HEK293 (cell line): ENCODE measurements at regions not wholly inside any gene's neighbourhood (a gene's known extent, or its start where the extent isn't known, plus 50 kb on each side); places are given as distances from the start of the nearest gene placed in this dataset.

Source experiments
- ATF2 ChIP-seq: fragments of 450-650 bp; formaldehyde crosslinking; IDR thresholded peaks from 2 replicates; pipeline ENCODE4 v1.5.1; 2016; ENCODE audit warnings: missing biosample characterization, missing genetic modification characterization, low read depth
- BCL11B ChIP-seq: fragments of 450-650 bp; formaldehyde crosslinking; IDR thresholded peaks from 2 replicates; pipeline ENCODE4 v1.5.1; 2016; ENCODE audit warnings: low read depth, missing biosample characterization, missing genetic modification characterization
- FEZF1 ChIP-seq: fragments of 450-650 bp; formaldehyde crosslinking; IDR thresholded peaks from 2 replicates; pipeline ENCODE4 v1.5.1; 2016; ENCODE audit warnings: missing biosample characterization, missing genetic modification characterization
- KLF10 ChIP-seq: fragments of 450-650 bp; IDR thresholded peaks from 2 replicates; pipeline ENCODE4 v1.5.1; 2018; ENCODE audit warnings: missing biosample characterization, mild to moderate bottlenecking, missing genetic modification characterization
- OSR2 ChIP-seq: fragments of 450-650 bp; formaldehyde crosslinking; IDR thresholded peaks from 2 replicates; pipeline ENCODE4 v1.5.1; 2016; ENCODE audit warnings: missing biosample characterization, missing genetic modification characterization
- PRDM1 ChIP-seq: fragments of 450-650 bp; formaldehyde crosslinking; IDR thresholded peaks from 2 replicates; pipeline ENCODE4; 2016; ENCODE audit warnings: missing biosample characterization, missing genetic modification characterization
- RBAK ChIP-seq: fragments of 450-650 bp; formaldehyde crosslinking; IDR thresholded peaks from 2 replicates; pipeline ENCODE4 v1.5.1; 2016; ENCODE audit warnings: missing biosample characterization, missing genetic modification characterization
- SCRT2 ChIP-seq: fragments of 450-650 bp; formaldehyde crosslinking; IDR thresholded peaks from 2 replicates; pipeline ENCODE4 v1.5.1; 2016; ENCODE audit warnings: missing biosample characterization, missing genetic modification characterization
- ZBTB20 ChIP-seq: fragments of 450-650 bp; formaldehyde crosslinking; IDR thresholded peaks from 2 replicates; pipeline ENCODE4 v1.5.1; 2016; ENCODE audit warnings: missing biosample characterization, missing genetic modification characterization
- ZBTB48 ChIP-seq: fragments of 450-650 bp; formaldehyde crosslinking; IDR thresholded peaks from 2 replicates; pipeline ENCODE4 v1.5.1; 2016; ENCODE audit warnings: missing biosample characterization, missing genetic modification characterization
- ZBTB6 ChIP-seq: fragments of 450-650 bp; formaldehyde crosslinking; IDR thresholded peaks from 2 replicates; pipeline ENCODE4 v1.5.1; 2017; ENCODE audit warnings: missing biosample characterization, missing genetic modification characterization
- ZNF10 ChIP-seq: fragments of 450-650 bp; formaldehyde crosslinking; IDR thresholded peaks from 2 replicates; pipeline ENCODE4 v1.5.1; 2017; ENCODE audit warnings: missing biosample characterization, missing genetic modification characterization
- ZNF16 ChIP-seq: fragments of 450-650 bp; formaldehyde crosslinking; IDR thresholded peaks from 2 replicates; pipeline ENCODE4 v1.5.1; 2016; ENCODE audit warnings: low read depth, missing biosample characterization, missing genetic modification characterization
- ZNF248 ChIP-seq: fragments of 450-650 bp; formaldehyde crosslinking; IDR thresholded peaks from 2 replicates; pipeline ENCODE4 v1.5.1; 2017; ENCODE audit warnings: missing biosample characterization, missing genetic modification characterization
- ZNF274 ChIP-seq, 2 experiments: fragments of 200-500 bp in 1 of 2; fragments of 450-650 bp in 1 of 2; sonication (Bioruptor generic) in 1 of 2; formaldehyde crosslinking in 1 of 2; IDR thresholded peaks; 2 replicates each; pipeline versions ENCODE4 v1.5.1 to v1.6.1; 2014 to 2016; ENCODE audit warnings: borderline replicate concordance in 1 of 2, inconsistent platforms in 1 of 2, low read length in 1 of 2, missing biosample characterization in 1 of 2, missing genetic modification characterization in 1 of 2
- ZNF302 ChIP-seq: fragments of 450-650 bp; formaldehyde crosslinking; IDR thresholded peaks from 2 replicates; pipeline ENCODE4 v1.5.1; 2016; ENCODE audit warnings: missing biosample characterization, missing genetic modification characterization, low read depth
- ZNF449 ChIP-seq: fragments of 450-650 bp; formaldehyde crosslinking; IDR thresholded peaks from 2 replicates; pipeline ENCODE4 v1.5.1; 2017; ENCODE audit warnings: missing biosample characterization, mild to moderate bottlenecking, missing genetic modification characterization, moderate library complexity
- ZNF514 ChIP-seq: fragments of 450-650 bp; formaldehyde crosslinking; IDR thresholded peaks from 2 replicates; pipeline ENCODE4 v1.5.1; 2016; ENCODE audit warnings: missing biosample characterization, missing genetic modification characterization
- ZNF544 ChIP-seq: fragments of 450-650 bp; formaldehyde crosslinking; IDR thresholded peaks from 2 replicates; pipeline ENCODE4 v1.5.0; 2017; ENCODE audit warnings: missing biosample characterization, missing genetic modification characterization
- ZNF555 ChIP-seq: fragments of 450-650 bp; formaldehyde crosslinking; conservative IDR thresholded peaks from 2 replicates; pipeline ENCODE4 v1.5.1; 2017; ENCODE audit warnings: missing biosample characterization, mild to moderate bottlenecking, missing genetic modification characterization, inconsistent platforms
- ZNF596 ChIP-seq: fragments of 450-650 bp; IDR thresholded peaks from 2 replicates; pipeline ENCODE4 v1.5.0; 2018; ENCODE audit warnings: missing biosample characterization, mild to moderate bottlenecking, missing genetic modification characterization, moderate library complexity
- ZNF664 ChIP-seq: fragments of 450-650 bp; formaldehyde crosslinking; IDR thresholded peaks from 2 replicates; pipeline ENCODE4 v1.5.1; 2016; ENCODE audit warnings: missing biosample characterization, missing genetic modification characterization
- ZNF707 ChIP-seq: fragments of 450-650 bp; formaldehyde crosslinking; IDR thresholded peaks from 2 replicates; pipeline ENCODE4 v1.5.1; 2016; ENCODE audit warnings: missing biosample characterization, missing genetic modification characterization
- ZNF768 ChIP-seq: fragments of 450-650 bp; formaldehyde crosslinking; IDR thresholded peaks from 2 replicates; pipeline ENCODE4 v1.5.1; 2018; ENCODE audit warnings: missing biosample characterization, mild to moderate bottlenecking, missing genetic modification characterization
- ZNF776 ChIP-seq: fragments of 450-650 bp; formaldehyde crosslinking; IDR thresholded peaks from 2 replicates; pipeline ENCODE4 v1.5.0; 2017; ENCODE audit warnings: missing biosample characterization, missing genetic modification characterization, borderline replicate concordance
- ZNF843 ChIP-seq: fragments of 450-650 bp; formaldehyde crosslinking; IDR thresholded peaks from 2 replicates; pipeline ENCODE4 v1.5.1; 2016; ENCODE audit warnings: missing biosample characterization, missing genetic modification characterization
- ZSCAN30 ChIP-seq: fragments of 450-650 bp; IDR thresholded peaks from 2 replicates; pipeline ENCODE4 v1.5.1; 2018; ENCODE audit warnings: missing biosample characterization, mild to moderate bottlenecking, missing genetic modification characterization, moderate library complexity
- TF ChIP-seq, protein P1 (sequence below): fragments of 450-650 bp; formaldehyde crosslinking; IDR thresholded peaks from 2 replicates; pipeline ENCODE4 v1.5.0; 2017; ENCODE audit warnings: missing biosample characterization, missing genetic modification characterization, borderline replicate concordance
- TF ChIP-seq, protein P2 (sequence below): fragments of 450-650 bp; formaldehyde crosslinking; IDR thresholded peaks from 2 replicates; pipeline ENCODE4 v1.5.1; 2016; ENCODE audit warnings: missing biosample characterization, missing genetic modification characterization
- TF ChIP-seq, protein P3 (sequence below): IDR thresholded peaks from 2 replicates; pipeline ENCODE4 v1.6.1; 2011; ENCODE audit warnings: mild to moderate bottlenecking, low read depth, low read length, borderline replicate concordance

- TF ChIP-seq, protein P1, sequence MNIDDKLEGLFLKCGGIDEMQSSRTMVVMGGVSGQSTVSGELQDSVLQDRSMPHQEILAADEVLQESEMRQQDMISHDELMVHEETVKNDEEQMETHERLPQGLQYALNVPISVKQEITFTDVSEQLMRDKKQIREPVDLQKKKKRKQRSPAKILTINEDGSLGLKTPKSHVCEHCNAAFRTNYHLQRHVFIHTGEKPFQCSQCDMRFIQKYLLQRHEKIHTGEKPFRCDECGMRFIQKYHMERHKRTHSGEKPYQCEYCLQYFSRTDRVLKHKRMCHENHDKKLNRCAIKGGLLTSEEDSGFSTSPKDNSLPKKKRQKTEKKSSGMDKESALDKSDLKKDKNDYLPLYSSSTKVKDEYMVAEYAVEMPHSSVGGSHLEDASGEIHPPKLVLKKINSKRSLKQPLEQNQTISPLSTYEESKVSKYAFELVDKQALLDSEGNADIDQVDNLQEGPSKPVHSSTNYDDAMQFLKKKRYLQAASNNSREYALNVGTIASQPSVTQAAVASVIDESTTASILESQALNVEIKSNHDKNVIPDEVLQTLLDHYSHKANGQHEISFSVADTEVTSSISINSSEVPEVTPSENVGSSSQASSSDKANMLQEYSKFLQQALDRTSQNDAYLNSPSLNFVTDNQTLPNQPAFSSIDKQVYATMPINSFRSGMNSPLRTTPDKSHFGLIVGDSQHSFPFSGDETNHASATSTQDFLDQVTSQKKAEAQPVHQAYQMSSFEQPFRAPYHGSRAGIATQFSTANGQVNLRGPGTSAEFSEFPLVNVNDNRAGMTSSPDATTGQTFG (tag by site-specific recombination) = no peak
- peak; percentile 81; the same call in 1 of the 2 replicates for TF ChIP-seq ZNF776 (tag by site-specific recombination)
- no peak for TF ChIP-seq ZNF768 (tag by site-specific recombination)
- no peak for TF ChIP-seq BCL11B (tag by site-specific recombination)
- TF ChIP-seq SCRT2 (tag by site-specific recombination) = no peak
- peak; percentile 87; the same call in 1 of the 2 replicates for TF ChIP-seq ZNF544 (tag by site-specific recombination)
- TF ChIP-seq ZNF707 (tag by site-specific recombination) = no peak
- TF ChIP-seq, protein P2, sequence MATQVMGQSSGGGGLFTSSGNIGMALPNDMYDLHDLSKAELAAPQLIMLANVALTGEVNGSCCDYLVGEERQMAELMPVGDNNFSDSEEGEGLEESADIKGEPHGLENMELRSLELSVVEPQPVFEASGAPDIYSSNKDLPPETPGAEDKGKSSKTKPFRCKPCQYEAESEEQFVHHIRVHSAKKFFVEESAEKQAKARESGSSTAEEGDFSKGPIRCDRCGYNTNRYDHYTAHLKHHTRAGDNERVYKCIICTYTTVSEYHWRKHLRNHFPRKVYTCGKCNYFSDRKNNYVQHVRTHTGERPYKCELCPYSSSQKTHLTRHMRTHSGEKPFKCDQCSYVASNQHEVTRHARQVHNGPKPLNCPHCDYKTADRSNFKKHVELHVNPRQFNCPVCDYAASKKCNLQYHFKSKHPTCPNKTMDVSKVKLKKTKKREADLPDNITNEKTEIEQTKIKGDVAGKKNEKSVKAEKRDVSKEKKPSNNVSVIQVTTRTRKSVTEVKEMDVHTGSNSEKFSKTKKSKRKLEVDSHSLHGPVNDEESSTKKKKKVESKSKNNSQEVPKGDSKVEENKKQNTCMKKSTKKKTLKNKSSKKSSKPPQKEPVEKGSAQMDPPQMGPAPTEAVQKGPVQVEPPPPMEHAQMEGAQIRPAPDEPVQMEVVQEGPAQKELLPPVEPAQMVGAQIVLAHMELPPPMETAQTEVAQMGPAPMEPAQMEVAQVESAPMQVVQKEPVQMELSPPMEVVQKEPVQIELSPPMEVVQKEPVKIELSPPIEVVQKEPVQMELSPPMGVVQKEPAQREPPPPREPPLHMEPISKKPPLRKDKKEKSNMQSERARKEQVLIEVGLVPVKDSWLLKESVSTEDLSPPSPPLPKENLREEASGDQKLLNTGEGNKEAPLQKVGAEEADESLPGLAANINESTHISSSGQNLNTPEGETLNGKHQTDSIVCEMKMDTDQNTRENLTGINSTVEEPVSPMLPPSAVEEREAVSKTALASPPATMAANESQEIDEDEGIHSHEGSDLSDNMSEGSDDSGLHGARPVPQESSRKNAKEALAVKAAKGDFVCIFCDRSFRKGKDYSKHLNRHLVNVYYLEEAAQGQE (tag by site-specific recombination) = no peak
- peak; percentile 34; the same call in 1 of the 2 replicates for TF ChIP-seq FEZF1
- TF ChIP-seq ZNF302 (tag by site-specific recombination) = no peak
- TF ChIP-seq ZNF596 (tag by site-specific recombination) = no peak
- TF ChIP-seq ZNF10 = no peak
- no peak for TF ChIP-seq PRDM1
- no peak for TF ChIP-seq ZBTB20 (tag by site-specific recombination)
- TF ChIP-seq RBAK (tag by site-specific recombination) = no peak
- 0 out of 2 replicates have a peak, but pooled peaks have one; percentile 37 for TF ChIP-seq ZNF843
- no peak for TF ChIP-seq ZNF664 (tag by site-specific recombination)
- TF ChIP-seq ATF2 = no peak
- TF ChIP-seq OSR2 (tag by site-specific recombination) = no peak
- TF ChIP-seq ZBTB48 (tag by site-specific recombination) = no peak
- TF ChIP-seq ZNF555 (tag by site-specific recombination) = no peak
- 0 out of 2 replicates have a peak, but pooled peaks have one; percentile 31 for TF ChIP-seq ZNF248 (tag by site-specific recombination)
- TF ChIP-seq ZNF274 (IDR thresholded peaks at IDR 0.05; ENCODE audit: low read length) = no peak
- TF ChIP-seq ZNF274 (tag by site-specific recombination; IDR thresholded peaks at IDR 0.05; ENCODE audit: borderline replicate concordance) = no peak
- TF ChIP-seq, protein P3, sequence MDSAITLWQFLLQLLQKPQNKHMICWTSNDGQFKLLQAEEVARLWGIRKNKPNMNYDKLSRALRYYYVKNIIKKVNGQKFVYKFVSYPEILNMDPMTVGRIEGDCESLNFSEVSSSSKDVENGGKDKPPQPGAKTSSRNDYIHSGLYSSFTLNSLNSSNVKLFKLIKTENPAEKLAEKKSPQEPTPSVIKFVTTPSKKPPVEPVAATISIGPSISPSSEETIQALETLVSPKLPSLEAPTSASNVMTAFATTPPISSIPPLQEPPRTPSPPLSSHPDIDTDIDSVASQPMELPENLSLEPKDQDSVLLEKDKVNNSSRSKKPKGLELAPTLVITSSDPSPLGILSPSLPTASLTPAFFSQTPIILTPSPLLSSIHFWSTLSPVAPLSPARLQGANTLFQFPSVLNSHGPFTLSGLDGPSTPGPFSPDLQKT = no peak
- TF ChIP-seq ZBTB6 = no peak; the same call in 1 of the 2 replicates
- TF ChIP-seq ZNF514 (tag by site-specific recombination) = no peak
- TF ChIP-seq ZSCAN30 = 0 out of 2 replicates have a peak, but pooled peaks have one; percentile 28
- TF ChIP-seq ZNF449 (tag by site-specific recombination) = no peak
- peak; percentile 73; the same call in 1 of the 2 replicates for TF ChIP-seq KLF10
- no peak for TF ChIP-seq ZNF16
Observed at GRCh38 chr1:221284028-221284427, 404.8 kb downstream of the HLX start (continued).
